COLO668 (cell line): ENCODE measurements at regions not wholly inside any gene's neighbourhood (a gene's known extent, or its start where the extent isn't known, plus 50 kb on each side); places are given as distances from the start of the nearest gene placed in this dataset.
"Not testable (repeated sequence)": the region's sequence is repeated elsewhere in the genome, so short reads cannot be mapped to it uniquely, and the experiment has no call there.

ENCODE experiments used
- DNase-seq: peaks from one replicate; lab custom pipeline; 2025; ENCODE audit not compliant: unreplicated experiment; lab: John Stamatoyannopoulos, UW

DNA sequence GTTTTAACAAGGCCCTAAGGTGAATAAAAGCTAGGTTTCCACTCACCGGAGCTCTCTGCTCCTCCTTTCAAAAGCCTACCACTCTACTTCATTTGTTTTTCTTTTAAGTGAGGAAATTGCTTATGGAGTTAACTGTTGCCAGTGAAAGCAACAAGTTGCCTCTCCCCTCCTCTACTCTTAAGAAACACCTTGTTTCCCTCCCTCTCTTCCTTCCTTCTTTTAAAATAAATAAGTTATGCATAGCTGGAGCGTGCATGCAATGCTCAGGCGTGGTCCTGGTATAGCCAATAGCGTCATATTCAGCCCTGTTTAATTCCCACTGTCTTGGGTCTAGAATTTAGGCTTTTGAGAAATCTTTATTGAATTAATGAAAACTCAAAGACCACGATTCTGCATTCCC is 101.1 kb upstream of the IGF1R start:
- DNase-seq, result no peak

DNA sequence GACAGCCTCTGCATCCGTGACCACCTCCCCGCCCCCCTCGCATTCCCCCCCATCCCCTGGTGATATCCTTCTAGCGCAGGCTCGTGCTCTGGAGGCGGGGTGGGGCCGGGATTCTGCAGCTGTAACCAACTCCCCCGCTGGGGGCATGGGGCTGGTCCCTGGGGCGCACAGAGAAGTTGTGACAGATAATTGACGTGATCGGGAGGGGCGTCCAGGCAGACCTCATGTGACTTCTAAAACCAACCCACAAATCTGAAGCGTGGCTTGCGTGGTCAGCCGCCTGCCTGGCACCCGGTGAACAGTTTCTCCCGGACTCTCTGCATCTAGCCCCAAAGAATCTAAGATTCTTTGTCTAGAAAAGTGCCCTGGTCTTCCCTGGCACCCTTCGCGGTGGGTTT is 100.6 kb upstream of the IGF1R start:
- DNase-seq, result no peak

DNA sequence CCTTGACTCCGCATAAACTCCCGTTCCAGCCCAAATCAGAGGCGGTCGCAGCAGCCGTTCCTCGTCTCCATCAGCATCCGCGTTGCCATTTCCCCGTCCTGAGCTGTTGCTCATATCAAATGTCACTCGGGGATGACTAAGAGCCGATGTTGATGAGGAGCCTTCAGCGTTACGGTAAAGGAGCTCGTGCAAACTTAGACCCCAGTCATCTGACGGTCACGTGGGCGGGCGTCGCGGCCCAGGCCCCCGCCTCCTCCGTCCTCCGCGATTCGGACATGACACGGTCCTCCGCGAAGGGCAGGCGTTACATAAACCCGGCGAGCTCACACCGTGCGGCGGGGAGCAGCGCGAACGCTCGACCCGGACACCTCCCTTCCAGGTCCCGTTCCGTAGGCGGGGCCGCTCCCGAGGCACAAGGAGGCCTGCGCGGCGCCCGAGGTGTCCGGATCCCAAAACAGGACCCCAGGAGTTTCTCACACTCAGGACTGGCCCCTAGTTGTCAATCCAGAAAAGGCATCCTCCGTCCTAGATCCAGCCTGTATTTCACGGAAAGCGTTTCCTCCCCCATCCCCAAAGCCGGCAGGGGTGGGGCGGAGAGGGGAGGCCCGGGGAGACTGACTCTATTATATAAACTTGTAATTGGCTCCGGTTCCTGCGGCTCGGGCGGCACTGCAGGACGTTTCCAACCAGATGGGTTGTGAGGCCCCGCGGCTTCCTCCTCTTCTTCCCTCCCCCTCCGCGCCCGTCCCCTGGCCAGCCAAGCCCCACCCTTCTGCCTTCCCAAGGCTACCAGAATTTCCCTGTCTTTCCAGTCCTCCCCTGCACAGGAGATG is 100.0 kb upstream of the IGF1R start:
- DNase-seq, result peak; percentile 39

DNA sequence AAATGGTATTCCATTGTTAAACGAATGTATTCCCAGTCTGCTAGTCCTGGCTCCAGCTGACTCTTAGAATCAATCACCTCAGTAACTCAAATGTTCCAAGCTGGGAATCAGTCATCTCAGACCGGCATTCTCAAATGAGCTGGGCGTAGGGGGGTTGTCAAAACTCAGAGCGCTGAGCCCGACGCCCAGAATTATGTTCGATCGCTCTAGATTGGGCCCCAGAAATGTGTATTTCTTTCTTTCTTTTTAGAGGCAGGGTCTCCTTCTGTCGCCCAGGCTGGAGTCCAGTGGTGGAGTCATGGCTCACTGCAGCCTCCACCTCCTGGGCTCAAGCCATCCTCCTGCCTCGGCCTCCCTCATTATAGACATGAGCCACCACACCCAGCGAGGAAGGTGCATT is 99.3 kb upstream of the IGF1R start:
- no peak for DNase-seq

DNA sequence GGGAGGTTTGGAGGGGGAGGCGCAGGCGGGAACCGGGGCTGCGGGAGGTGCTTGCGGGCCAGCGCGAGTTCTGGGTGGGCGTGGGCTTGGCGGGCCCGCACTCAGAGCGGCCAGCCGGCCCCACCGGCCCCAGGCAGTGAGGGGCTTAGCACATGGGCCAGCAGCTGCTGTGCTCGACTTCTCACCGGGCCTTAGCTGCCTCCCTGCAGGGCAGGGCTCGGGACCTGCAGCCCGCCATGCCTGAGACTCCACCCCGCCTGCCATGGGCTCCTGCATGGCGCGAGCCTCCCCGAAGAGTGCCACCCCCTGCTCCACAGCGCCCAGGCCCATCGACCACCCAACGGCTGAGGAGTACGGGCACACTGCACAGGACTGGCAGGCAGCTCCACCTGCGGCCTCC is 98.6 kb upstream of the IGF1R start:
- no peak for DNase-seq

DNA sequence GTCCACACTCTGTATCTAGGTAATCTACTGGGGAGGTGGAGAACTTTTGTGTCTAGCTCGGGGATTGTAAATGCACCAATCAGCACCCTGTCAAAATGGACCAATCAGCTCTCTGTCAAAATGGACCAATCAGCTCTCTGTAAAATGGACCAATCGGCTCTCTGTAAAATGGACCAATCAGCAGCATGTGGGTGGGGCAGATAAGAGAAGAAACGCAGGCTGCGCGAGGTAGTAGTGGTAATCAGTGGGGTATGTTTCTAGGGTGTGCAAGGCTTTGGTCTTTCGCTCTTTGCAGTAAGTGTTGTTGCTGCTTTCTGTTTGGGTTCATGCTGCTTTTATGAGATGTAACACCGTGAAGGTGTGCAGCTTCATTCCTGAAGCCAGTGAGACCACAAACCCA is 98.0 kb upstream of the IGF1R start:
- not testable (repeated sequence) for DNase-seq

DNA sequence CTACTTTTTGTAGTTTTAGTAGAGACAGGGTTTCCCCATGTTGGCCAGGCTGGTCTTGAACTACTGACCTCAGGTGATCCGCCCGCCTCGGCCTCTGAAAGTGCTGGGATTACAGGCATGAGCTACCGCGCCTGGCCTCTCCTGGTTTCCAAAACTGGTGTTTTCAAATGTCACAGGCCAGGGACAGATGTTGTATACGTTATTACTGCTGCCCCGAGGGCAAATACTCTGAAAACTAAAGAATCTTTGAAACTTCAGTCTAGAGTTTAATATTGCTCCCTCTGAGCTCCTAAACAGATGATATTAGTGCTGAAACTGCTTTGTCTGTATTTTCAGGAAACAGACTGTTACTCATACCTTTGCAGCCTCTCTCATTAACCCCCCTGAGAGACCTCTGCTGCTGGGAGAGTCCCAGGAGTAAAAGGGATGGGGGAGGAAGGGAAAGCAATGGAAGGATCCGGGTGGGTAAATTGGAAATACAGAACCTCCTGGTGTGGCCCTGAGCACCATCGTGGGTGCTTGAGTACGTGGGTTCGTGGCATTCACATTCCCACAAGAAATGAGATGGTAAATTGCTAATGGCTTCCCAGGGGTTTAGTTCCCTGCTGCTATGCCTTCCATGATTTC is 96.3 kb upstream of the IGF1R start:
- no peak for DNase-seq

DNA sequence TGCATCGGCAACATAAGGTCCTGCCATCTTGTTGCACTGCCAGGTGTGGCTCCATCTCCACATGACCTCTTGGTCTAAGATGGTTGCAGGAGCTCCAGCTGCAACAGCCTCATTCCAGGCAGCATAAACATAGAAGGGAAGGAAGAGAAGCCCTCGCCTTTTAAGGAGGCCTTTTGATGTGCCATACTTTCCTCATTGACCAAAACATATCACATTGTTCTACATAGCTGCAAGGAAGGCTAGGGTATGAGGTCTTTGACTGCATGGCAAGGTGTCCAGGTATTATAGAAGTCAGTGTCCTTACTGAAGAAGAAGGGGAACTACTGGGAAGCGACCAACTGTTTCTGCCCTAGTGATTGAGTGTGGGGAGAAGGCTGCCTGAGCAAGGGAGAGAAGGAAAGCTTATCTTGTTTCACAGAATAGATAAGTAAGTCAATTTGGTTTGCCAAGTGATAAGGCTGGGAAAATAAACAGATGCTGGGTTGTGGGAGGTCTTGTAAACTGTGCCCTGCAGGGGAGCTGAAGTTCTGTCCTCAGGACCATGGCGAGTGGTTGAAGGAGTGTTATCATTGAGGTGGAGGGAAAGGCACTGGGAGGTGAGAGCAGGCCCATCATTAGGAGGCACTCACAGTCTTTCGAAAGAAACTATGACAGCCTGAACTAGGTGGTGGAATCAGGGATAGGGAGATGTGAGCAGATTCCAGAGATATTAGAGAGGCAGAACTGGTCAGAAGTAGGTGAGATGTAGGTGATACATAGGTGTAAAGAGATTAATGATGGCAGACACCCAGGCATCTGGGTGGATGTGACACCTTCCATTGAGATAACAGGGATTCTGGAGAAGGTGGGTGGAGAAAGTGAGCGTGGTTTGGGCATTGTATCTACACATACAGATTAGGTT is 93.8 kb upstream of the IGF1R start:
- no peak for DNase-seq

DNA sequence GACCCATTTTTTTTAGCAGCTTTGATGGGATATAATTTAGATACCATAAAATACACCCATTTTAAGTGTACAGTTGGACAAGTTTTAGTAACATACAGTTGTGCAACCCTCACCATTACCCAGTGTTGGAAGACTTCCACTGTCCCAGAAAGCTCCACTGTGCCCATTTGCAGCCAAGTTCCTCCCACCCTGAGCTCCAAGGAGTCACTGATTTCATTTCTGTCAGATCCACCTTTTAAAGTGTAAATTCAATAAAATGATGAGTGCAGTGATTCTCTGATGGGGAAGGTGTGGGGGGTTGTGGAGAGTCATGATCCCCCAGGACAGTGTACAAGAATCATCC is 93.2 kb upstream of the IGF1R start:
- DNase-seq, result no peak

DNA sequence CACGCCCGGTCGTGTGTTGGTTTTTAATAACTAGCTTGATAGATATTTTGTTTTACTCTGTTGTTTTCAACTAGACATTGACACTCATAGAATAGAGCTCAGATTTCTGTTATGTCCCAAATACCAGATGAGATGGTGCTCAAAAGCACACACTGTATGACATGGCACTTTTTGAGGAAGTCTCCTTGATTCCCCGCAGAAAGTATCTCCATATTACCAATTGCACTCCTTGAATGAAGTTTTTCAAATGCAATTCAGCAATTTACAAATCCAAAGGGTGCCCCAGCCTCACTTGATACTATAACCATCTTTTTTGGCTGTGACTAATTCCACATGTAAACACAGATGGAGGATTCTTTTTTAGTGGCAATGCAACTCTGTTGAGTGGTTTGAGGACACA is 92.0 kb upstream of the IGF1R start:
- no peak for DNase-seq

DNA sequence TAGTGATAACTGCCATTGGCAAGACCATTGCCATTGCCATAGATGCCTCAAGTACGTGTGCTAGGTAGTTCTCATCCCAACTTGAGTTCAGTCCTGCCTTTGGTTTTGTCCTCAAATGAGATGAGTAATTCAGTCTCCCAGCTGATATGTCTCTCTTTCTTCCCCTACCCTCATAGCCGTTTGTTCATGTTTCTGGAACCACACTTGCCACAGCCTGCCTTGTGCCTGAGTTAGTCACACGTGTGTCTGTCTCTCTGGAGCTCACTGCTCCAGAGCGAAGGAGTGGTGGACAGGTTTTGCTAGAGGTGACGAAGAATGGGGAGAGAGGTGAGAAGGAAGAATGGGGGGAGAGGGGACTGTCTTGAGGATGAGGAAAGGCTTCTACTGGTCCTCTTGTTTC is 88.0 kb upstream of the IGF1R start:
- no peak for DNase-seq

DNA sequence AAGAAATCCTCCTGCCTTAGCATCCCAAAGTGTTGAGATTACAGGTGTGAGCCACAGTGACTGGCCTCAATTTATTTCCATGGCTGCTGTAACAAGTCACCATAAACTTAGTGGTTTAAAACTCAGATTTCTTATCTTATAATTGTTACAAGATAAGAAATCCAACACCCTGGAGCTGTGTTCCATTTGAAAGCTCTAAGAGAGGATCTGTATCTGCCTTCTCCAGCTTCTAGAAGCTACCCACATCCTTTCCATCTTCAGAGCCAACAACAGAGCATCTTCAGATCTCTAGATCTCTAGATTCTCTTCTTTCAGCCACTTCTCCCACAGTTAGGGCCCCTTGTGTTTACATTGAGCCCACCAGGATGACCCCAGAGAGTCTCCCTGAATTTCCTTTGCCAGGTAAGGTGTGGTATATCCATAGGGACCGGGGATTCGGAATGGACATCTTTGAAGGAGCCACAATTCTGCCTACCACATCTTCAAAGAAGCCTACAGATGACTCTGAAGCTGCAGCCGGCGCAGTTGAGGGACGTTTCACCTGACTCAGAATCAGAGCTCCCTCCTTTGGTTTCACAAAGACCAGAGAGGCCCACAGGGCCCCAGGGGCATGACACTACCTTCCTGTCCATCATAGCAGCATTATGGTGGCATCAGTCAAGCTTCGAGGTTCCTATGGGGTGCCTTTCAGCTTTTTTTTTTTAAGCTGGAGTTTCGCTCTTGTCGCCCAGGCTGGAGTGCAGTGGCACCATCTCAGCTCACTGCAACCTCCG is 87.0 kb upstream of the IGF1R start:
- no peak for DNase-seq

DNA sequence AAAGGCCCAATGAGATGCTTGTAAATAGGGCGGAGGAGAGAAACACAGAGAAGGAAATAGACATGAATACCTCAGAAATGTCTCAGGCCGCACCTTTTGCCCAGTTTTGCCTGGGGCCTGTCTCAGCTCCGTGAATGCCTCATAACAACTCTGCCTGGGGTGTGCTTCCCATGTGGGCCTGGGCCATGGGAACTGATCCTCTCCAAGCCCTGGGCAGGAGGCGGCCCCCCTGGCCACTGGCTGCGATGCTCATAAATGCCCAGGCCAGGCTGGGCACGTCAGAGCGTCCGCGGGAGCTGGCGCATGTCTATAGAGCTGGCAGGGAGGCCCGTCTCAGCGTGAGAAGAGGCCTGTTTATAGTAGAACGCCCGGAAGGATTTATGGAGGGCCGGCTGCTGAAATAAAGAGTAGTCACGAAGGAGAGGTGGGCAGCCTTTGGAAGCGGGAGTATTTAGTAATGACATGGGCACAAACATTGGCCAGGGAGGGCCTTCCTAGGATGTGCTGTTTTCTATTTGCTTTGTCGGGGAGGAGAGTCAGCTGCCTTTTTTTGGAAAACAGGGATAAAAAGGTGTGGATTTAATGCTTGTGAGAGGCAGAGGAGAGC is 85.9 kb upstream of the IGF1R start:
- DNase-seq, result no peak

DNA sequence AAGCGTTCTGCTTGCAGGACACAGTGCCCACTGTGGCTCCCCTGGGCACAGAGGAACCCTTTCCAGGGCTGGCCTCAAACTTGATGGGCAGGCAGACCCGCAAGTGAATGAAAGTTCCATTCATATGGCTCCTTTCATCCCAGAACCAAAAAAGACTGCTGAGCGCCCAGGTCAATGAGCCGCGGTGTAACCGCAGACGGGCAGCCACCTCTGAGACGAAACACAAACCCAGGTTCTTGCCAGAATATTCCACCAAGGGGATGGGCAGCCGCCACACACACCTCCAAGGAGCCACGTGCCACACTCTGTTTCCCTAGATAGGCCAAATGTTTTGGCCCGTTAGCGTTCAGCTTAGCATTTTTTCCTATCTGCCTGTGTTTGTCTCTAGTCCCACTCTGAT is 82.8 kb upstream of the IGF1R start:
- no peak for DNase-seq

DNA sequence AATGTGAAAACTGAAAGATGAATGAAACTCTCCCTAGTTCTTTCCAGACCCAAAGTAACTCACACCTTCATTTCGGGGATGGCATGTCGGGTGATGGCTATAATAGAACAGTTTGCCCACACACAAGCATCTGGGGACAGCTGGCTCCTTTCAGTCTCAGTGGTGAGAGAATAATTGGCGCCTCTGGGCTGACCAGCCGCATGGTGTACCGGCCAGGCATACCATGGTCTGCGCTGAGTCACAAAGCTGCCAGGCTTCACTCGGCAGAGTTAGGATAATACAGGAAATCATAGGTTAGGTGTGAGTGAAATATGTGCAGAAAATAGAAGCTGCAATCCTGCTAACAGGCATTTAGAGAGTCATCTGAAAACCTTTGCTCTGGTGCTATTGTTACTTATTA is 80.4 kb upstream of the IGF1R start:
- DNase-seq, result no peak

DNA sequence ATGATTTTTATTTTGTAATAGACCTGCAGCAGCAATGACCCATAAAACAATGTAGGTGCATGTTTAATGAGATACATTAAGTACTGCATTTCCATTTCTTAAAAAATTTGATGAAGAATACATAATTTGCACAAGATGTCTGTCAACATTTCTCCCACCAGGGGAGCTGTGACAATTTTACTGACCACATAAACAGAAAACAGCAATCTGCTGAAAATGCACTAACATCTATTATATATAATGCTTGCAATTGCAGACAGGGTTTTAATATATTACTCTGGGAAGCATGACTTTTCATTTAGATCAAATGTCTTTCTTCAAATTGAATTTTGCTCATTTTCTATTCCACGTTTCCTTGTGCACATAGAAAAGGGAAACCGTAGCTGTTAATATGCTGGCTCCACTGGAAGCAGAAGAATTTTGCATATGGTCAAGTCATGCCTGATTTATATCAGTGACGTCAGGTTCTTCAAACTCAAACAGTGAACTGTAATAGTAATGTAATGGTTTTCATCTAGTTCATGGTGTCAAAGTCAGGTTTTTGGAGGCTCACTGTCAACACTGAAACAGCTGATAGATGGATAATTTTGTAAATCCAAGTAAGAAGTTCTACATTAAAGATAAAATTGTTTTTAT is 79.8 kb upstream of the IGF1R start:
- DNase-seq, result no peak

DNA sequence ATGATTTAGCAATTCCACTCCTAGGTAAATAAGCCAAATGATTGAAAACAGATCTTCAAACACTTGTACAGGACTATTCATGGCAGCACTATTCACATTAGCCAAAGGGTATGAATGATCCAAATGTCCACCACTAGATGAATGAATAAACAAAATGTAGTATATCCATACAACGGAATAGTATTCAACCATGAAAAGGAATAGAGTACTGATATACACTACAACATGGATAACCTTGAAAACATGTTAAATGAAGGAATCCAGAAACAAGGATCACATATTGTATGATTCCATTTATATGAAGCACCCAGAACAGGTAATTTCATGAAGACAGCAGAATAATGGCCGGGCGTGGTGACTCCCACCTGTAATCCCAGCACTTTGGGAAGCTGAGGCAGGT is 78.2 kb upstream of the IGF1R start:
- DNase-seq, result no peak

DNA sequence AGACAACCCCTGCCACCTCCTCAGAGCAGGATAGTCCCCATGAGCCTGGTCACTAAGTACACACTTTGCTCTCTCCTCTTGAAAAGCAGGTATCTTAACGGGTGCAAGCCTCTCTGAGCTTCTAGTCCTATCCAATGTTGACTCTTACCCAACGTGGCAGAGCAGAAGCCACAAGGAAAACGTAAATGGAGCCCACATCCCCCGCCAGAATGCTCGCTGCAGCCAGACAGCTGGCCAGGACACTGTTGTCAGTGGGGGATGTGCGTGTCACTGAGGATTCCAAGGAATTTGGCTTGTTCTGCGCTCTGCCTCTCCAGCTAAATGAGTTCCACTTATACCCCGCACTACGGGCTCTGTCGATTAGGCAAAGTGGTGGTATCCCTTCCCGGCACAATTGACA is 67.8 kb upstream of the IGF1R start:
- no peak for DNase-seq

DNA sequence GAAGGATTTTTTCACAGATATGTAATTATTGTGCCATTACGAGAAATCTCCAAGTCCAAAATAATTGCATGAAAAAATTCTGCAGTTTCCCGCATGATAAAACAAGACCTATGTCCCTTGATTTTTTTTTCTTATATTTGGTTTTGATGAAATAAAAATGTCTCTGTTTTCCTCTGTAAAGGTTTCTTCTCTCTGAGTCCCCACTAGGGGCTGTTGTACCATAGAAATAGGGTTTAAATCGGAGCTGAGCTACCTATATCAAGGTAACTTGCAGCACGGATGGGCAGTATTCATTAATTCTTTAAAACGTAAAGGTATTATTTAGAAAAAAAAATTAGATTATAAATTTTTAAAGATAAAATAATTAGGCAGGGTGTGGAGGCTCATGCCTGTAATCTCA is 66.6 kb upstream of the IGF1R start:
- DNase-seq, result no peak

DNA sequence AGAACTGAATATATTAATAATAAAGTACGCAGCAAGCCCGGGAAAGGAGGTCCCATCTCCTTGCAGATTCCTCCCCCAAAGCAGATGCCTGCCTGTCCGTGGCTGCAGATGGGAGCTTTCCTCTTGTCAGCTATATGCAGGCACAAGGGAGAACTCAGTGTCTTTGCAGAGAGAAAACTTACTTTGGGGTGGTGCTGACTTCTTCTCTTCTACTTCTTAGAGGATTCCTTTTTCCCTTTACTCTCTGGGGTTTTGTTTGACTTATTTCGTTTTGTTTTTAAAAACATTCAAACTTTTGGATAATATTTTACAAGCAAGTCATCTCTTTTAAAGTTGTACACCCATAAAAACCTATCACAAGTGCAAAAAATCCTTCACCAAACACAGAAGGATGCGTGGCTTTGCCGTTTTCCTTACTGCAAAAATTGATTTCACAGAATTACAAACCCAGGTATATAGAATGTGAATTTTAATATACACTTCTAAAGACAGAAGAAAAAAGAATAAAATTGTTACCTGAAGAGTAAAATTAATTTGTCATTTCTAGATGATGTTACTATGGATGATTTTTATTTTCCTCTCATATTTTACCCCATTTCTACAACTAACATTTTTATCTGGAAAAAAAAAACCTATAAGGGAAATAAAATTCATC is 65.3 kb upstream of the IGF1R start:
- no peak for DNase-seq
